Left renal cortex interstitium (tissue), 4 donors: ENCODE measurements at regions not wholly inside any gene's neighbourhood (a gene's known extent, or its start where the extent isn't known, plus 50 kb on each side); places are given as distances from the start of the nearest gene placed in this dataset.

Experiments
- DNase-seq, 4 donors: peaks; one replicate each; pipeline ENCODE4 v3.0.0-alpha.2; 2013; ENCODE audit warnings: low read depth in 4 of 4, low spot score in 2 of 4, missing footprints in 1 of 4

DNA sequence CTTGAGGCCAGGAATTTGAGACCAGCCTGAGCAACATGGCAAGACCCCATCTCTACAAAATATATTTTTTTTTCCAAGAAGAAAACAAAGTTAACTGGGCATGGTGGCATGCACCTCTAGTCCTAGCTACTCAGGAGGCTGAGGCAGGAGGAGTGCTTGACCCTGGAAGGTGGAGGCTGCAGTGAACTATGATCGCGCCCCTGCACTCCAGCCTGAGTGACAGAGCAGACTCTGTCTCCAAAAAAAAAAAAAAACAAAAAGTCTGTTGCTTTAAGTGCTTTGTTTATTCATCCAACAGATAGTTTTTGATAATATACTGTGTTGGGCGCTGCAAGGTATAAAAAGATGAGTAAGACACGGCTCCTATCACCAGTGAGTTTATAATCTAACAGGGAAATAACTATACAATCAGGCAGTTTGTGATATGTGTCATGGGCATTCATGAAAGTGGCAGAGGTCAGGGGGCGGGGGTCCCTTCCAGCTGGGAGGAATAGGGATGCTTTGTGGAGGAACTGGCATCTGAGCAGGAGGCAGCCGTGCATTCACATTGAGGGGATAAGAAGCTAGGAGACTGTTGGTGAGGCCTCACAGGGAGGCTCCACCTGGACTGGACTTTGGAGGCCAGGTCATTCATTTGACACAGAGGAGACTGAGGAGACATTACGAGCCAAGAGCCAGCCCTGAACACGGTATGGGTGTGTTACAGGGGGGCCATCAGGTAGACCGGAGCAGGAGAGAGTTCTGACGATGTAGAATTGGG lies 67.3 kb upstream of the ERRFI1 start:
- DNase-seq: no peak

DNA sequence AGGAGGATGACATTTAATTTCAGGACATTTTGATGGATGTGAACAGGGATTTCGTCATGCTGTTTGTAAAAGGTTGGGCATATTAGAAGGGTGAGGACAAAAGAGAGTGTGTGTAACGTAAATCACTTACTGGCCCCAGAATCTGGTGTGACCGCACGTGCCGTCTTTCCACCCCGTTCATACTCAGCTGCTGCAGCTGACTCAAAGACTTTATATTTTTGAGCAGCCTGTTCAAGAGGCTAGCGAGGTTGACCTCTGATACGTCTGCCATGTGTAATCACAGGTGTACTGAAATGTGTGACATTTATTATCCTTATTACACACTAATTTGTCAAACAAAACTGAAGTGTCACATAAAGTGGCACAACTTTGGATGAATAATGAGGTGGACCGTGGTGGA lies 66.5 kb upstream of the ERRFI1 start:
- DNase-seq: no peak

DNA sequence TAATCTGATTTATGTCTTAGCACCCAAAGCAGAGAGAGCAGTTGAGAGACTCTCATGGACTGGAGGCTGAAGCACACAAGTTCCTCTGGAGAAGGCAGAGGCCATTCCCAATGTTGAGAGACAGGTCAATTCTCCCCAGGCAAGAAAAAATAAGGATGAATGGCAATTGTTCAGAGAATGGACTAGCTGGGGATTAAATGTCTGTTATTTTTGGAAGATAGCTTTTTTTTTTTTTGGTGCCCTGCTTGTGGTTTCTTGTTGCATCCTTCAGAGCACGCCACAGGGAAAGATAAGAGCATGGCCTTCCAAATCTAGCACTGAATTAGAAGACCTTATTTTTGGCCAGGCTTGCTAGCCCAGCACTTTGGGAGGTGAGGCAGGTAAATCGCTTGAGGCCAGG lies 65.6 kb upstream of the ERRFI1 start:
- DNase-seq: no peak

DNA sequence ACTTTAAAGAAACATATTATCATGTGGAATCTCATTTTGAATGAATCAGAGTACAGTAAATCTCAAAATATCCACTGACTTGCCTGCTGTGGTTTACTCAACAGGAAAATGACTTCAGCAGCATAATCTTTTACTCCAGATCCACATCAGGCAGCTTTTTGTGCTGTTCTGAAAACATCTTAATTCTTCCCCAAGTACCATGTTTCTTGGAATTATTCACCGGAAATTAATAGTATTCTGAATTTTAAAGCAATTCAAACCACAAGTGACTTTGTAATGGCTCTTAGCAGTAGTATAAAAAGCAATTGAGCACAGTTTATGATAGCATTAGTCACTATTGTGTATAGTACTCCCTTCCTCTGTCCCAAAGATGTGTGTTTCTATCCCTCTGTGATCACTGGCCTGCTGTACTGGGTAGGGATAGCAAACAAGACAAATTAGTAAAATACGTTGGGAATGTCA lies 64.2 kb upstream of the ERRFI1 start:
- DNase-seq: no peak

DNA sequence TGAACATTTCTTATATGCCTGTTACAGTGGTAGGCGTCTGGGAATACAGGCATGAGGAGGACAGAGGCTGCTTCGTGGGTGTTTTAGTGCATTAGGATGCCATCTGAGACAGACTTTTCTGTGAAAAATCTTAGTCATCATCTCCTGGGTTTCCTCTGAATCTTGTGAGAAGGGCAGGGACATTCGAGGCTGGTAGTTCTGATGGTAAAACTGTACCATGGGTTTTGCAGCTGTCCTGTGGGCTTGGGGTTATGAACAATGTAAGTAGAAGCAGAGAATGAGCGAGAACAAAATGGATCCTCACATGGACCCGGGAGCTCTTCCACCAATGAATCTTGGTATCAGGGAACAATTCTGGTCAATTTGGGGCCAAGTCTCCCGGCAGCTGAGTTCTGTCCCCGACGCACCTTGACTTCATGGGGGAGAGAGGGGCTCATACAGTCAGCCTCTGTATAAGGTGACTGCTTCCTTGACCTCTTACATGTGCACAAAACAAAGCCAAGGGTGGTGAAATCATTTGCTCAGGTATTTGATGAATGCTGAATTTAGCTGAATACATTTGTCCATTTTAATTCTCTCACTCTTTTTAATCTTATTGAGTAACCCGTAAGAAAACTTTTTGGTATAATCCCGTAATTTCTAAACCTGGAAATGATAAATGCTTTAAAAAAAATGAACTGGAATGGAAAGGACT lies 63.6 kb upstream of the ERRFI1 start:
- no peak for DNase-seq

DNA sequence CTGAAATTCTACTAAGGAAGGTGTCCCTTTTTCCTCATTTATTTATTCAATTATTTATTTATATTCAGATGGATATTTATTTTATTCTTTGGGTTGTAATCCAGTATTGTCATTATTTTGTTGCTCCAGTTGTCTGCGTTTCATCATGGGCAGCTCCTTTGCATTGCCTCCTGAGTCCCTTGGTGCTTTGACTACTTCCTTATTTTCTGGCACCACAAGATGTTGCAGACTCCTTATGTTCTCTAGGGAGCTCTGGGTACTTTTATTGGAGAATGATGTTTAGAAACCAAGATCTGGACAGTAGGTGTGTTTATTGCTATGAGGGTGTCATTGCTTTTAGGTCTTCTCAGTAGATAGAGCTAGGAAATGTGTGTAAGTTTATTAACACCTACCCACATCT lies 59.9 kb upstream of the ERRFI1 start:
- DNase-seq: no peak

DNA sequence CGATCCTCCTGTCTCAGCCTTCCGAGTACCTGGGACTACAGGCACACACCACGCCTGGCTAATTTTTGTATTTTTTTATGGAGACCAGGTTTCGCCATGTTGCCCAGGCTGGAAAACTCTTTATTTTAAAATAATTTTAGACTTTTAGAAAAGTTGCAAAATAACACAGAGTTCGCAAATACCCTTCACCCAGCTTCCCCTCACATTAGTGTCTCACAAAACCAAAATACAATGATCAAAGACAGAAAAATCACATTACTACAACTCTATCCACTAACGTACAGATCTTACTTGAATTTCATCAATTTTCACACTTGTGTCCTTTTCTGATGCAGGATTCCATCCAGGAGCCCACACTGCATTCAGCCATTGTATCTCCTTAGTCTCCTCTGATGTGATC lies 58.8 kb upstream of the ERRFI1 start:
- no peak for DNase-seq

DNA sequence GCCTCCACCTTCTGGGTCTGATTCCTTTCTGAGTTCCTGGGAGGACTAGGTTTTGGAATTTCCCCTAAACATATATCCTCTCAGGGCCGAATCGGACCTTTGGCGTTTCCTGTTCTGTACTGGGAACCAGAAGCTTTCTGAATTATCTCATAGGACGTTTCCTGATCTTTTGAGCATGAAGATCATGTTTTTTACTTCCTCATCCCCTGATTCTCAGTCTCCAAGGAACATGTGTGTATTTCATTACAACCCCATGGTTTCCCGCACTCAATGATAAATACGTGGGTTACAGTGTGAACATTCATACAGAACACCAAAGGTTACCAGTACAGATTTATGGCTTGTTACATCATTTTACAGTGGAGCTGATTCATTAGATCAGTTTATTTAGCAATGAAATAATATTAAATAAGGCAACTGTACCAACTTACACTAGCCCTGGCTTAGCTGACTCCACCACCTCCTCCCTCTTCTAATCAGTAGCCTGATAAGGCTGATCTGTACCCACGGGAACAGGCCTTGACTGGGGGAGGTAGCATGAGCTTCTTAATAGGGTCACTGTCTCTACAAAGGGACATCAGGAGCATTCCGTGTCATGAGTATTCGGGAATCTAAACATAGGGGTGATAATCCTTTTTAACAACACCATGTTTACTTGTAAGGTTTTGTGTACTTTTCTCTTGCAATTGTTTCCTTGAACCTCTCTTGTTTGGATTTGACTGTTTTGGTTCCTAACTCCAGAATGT lies 57.8 kb upstream of the ERRFI1 start:
- no peak for DNase-seq

DNA sequence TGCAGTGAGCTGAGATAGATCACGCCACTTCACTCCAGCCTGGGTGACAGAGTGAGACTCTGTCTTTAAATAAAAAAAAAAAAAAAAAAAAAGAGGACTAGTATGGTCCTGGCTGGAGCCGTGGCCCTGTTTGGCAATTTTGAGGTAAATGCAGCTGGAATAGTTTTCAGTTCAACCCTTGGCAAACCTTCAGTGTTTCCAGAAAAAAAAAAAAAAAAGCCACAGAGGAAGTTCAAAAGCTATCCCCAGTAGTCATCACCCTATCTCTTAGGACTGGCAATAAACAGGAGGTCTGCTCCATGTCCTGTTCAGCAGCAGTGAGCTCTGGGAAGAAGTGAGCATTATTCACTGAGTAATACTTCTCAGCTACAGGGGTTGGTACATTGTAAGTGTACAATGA lies 56.8 kb upstream of the ERRFI1 start:
- DNase-seq: no peak

DNA sequence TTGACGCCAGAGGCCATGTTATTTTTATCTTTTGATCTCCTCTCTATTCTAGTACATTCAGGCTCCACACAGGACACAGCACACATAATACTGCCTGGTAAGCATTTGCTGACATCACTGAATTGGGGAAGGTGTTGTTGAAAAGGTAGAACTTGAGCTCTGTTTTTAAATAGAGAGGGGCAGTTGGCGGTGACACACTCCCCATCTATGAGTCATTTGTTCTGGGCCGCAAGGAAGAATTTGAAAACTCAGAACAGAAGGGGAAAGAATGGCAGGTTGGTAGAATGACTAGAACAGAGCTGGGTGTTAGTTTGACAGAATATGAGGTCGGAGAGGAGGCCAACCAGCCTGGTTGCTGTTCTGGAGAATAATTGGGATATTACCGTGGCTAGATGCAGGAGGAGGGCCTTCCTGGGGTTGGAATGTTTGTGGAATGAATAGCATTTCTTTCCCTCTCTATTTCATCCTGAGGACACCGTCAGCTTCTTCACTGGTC lies 52.1 kb upstream of the ERRFI1 start:
- no peak for DNase-seq

DNA sequence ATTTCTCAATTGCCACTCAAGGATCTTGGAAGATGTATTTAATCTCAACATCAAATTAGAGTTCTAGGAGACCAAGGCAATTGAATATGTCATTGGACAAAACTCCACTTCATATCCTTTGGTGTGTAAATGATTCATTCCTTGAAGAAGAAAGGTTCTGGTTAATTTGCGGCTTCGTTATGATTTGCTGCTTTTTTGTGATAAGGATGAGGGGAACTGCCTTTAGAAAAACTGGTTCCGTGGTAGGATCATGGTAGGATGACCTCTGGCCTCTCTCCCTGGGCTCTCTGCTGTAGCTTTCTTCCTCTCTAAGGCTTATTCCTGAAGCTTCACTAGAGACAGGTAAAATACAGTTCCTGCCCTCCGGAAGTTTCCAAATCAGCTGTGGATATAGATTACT lies 51.5 kb upstream of the ERRFI1 start:
- no peak for DNase-seq

DNA sequence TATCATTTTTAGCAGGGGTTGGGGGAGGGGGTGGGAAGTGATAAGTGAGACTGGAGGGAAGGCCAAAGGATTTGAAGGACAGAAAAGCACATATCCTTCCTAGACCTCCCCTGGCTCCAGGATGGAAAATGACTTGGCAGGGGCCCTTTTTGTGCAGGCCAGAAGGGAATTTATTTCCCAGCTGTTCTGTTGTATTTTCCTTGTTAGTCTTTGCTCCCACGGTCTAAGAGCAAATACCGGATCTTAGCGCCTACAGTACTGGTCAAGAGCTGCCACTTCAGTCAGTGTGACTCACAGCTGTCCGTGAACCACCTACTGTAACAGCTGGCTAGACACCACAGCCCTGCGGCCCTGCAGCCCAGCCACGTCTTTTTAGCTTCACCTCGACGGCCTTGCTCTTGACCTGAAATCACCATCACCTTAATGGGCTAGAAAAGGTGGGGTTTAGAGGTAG lies 51.0 kb upstream of the ERRFI1 start:
- DNase-seq: no peak

DNA sequence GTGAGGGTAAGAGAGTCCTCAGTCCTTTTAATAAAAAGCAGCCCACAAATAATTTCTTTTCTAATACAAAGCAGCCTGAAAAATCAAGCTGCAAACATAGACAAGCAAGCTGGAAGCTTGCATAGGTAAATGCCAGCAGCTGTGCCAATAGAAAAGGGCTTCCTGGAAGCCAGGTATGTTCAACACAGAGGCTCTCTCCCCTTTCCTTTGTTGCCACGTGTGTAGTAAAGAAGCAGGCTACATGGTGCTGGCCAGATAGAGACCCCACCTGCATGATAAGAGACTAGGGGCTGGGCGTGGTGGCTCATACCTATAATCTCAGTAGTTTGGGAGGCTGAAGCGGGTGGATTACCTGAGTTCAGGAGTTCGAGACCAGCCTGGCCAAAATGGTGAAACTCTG lies 50.1 kb upstream of the ERRFI1 start:
- no peak for DNase-seq
